OCI-LY3 (cell line): ENCODE measurements at regions not wholly inside any gene's neighbourhood (a gene's known extent, or its start where the extent isn't known, plus 50 kb on each side); places are given as distances from the start of the nearest gene placed in this dataset.

ENCODE experiments used
- EZH2phosphoT487 ChIP-seq: fragments of 200-600 bp; shearing (Covaris generic); IDR thresholded peaks from 2 replicates; pipeline ENCODE4 v1.6.1; 2018; ENCODE audit warnings: antibody characterized with exemption, mixed run types, low read depth
- TF ChIP-seq, protein P1 (sequence below): fragments of 200-600, 300-600 bp; sonication (generic); IDR thresholded peaks from 2 replicates; pipeline ENCODE4 v1.5.1; 2014; ENCODE audit warnings: antibody characterized with exemption, low read length, low read depth

DNA sequence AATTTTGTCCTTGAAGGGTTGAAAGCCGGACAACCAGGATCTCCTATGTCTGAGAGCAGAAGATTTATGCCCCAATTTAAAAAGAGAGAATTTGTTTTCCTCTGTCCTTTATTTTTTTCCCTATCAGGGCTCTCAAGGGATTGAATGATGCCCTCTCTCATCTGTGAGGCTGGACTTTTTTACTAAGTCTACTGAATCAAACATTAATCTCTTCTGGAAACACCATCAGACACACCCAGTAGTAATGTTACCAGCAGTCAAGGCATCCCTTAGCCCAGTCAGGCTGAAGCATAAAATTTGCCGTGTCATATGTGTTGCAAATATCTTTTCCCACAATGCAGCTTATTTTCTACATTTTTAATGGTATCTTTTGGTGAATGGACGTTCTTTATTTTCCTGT lies 1497.9 kb downstream of the MAT2B start:
- TF ChIP-seq, protein P1, sequence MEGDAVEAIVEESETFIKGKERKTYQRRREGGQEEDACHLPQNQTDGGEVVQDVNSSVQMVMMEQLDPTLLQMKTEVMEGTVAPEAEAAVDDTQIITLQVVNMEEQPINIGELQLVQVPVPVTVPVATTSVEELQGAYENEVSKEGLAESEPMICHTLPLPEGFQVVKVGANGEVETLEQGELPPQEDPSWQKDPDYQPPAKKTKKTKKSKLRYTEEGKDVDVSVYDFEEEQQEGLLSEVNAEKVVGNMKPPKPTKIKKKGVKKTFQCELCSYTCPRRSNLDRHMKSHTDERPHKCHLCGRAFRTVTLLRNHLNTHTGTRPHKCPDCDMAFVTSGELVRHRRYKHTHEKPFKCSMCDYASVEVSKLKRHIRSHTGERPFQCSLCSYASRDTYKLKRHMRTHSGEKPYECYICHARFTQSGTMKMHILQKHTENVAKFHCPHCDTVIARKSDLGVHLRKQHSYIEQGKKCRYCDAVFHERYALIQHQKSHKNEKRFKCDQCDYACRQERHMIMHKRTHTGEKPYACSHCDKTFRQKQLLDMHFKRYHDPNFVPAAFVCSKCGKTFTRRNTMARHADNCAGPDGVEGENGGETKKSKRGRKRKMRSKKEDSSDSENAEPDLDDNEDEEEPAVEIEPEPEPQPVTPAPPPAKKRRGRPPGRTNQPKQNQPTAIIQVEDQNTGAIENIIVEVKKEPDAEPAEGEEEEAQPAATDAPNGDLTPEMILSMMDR, result no peak
- no peak for TF ChIP-seq EZH2phosphoT487
